ES-I3 (cell line): ENCODE measurements at regions not wholly inside any gene's neighbourhood (a gene's known extent, or its start where the extent isn't known, plus 50 kb on each side); places are given as distances from the start of the nearest gene placed in this dataset.

Source experiments
- H3K36me3 ChIP-seq: 2 replicates; pipeline ENCODE4 v1.6.1; 2013; ENCODE audit warnings: mild to moderate bottlenecking, low read length, control low read depth, moderate library complexity; ENCODE audit not compliant: insufficient read depth
- H3K4me1 ChIP-seq: 2 replicates; pipeline ENCODE4 v1.6.1; 2013; ENCODE audit warnings: mild to moderate bottlenecking, control low read depth, low read length; ENCODE audit not compliant: insufficient read depth
- H3K9ac ChIP-seq: 2 replicates; pipeline ENCODE4 v1.6.1; 2013; ENCODE audit warnings: low read depth, mild to moderate bottlenecking, low read length, moderate library complexity
- H3K9me3 ChIP-seq: 2 replicates; pipeline ENCODE4 v1.6.1; 2013; ENCODE audit warnings: mild to moderate bottlenecking, low read length, moderate library complexity; ENCODE audit not compliant: control insufficient read depth, insufficient read depth

DNA sequence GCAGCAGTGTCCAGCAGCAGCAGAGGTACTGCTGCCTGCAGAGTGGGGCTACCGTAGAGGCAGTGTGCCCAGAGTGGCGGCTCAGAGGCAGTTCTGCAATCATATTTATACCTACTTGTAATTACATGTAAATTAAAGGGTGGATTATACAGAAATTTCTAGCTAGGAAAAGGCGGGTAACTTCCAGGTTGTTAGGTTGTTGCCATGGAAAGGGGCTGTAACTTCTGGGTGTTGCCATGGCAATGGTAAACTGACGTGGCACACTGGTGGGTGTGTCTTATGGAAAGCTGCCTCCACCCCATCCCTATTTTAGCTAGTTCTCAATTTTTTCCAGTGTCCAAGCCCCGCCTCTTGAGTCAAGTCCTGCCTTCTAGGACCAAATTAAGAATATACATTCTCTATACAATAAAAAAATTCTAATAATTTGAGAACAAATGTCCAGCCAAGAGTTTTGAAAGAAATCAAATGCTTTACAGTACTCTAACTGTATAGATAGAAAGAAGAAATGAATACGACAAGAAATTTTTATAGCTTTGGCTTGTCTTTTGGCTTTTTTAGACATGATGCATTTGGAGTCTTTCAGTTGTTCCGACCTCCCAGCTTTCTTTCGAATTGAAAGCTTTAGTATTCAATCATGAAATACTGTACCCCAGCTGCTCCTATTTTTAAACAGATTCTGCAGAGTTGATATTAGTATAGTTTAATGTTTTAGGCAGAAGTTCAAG lies 816.6 kb downstream of the DIAPH3 start:
- H3K9me3 ChIP-seq = no peaks in the 10 kb centered on the region
- H3K36me3 ChIP-seq = no peaks in the 10 kb centered on the region
- no peak overlapping the region for H3K9ac ChIP-seq
- no peaks in the 10 kb centered on the region for H3K4me1 ChIP-seq

GRCh38 chr13:59348617-59349016 lies 815.1 kb downstream of the DIAPH3 start:
- no peak overlapping the region for H3K9ac ChIP-seq
- no peaks in the 10 kb centered on the region for H3K9me3 ChIP-seq
- no peaks in the 10 kb centered on the region for H3K4me1 ChIP-seq
- no peaks in the 10 kb centered on the region for H3K36me3 ChIP-seq

DNA sequence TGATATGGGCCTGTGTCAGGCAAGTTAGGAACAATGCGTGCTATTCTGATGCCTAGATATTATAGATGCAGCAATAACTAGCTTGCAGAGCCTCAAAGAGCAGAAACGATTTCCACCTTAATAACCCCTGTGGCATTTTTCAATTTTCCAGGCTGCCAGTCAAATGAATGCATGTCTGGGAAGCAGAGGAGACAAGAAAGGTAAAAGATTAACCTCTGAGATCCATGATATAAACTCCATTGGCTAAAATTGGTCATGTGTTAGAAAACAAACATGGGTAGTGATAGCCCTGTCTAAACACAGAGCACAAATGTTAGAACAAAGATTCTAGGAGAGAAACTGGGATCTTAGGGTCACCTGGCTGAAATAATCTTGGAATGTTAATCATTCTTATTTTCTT lies 811.1 kb downstream of the DIAPH3 start:
- H3K9me3 ChIP-seq = no peaks in the 10 kb centered on the region
- H3K4me1 ChIP-seq = no peaks in the 10 kb centered on the region
- no peaks in the 10 kb centered on the region for H3K36me3 ChIP-seq
- H3K9ac ChIP-seq = no peak overlapping the region

DNA sequence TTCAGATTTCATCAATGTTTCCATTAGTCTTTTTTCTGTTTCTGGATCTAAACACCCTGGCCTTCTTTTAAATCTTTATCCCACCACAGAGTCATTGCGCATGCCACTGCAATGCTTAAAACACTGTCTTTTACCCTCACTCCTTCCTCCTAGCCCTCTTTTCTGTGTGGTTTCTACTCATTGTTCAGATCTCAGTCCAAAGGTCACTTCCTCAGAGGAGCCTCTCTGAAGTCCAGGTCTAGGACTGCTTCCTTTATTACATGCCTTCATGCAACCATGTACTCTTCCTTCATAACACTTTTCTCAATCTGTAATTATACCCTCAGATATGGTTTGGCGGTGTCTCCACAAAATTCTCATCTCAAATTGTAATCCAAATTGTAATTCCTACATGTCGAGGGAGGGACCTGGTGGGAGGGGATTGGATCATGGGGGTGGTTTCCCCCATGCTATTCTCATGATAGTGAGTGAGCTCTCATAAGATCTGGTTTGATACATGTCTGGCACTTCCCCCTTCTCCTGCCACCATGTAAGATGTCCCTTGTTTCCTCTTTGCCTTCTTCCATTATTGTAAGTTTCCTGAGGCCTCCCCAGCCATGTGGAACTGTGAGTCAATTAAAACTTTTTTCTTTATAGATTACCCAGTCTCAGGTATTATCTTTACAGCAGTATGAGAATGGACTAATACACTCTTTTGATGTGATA lies 808.9 kb downstream of the DIAPH3 start:
- no peaks in the 10 kb centered on the region for H3K9me3 ChIP-seq
- H3K9ac ChIP-seq = no peak overlapping the region

DNA sequence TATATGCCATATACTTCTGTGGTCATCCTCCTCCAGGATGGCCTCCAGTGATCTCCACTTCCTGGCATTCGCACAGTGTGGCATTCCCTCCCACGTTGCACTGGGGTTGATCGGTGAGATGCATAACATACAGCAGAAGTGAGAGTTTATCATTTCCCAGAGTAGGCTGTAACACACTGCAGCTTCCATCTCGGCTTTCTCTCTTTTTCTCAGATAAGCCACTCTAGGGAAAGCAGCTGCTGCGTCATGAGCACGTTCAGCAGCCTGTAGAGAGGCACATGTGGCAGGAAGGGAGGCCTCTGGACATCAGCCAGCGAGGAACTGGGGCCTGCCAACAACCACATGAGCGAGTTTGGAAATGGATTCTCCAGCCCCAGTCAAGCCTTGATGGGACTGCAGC lies 807.1 kb downstream of the DIAPH3 start:
- Histone ChIP-seq H3K4me1 (0 out of 2 replicates have a peak, but pooled peaks cover 5% of the 10 kb centered on the region), H3K36me3 (no peaks in the 10 kb centered on the region), H3K9ac (no peak overlapping the region), H3K9me3 (no peaks in the 10 kb centered on the region)

More for the DNA sequence above, 808.9 kb downstream of the DIAPH3 start:
- 0 out of 2 replicates have a peak, but pooled peaks cover 1% of the 10 kb centered on the region for H3K4me1 ChIP-seq
- H3K36me3 ChIP-seq = no peaks in the 10 kb centered on the region

DNA sequence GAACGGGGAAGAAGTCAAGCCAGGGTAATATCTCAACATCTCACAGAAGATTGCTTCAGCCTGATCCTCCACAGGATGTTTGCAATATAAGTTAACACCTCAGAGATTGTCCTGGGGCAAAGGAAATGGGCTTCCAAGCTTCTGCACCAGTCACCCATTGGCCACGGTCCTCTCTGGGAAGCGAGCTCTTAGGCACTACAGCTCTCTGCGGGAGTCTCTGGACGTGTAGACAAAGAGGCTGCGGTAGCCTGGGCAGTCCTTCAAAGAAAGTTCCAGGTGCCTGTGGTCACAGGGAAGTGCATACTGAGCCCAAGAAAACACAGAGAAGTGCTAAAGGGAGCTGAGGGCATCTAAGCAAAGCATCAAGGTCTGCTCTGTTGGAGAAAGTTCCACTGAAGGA lies 805.7 kb downstream of the DIAPH3 start:
- Histone ChIP-seq H3K36me3 (no peaks in the 10 kb centered on the region), H3K4me1 (0 out of 2 replicates have a peak, but pooled peaks cover 5% of the 10 kb centered on the region)

GRCh38 chr13:59360108-59360507 lies 803.6 kb downstream of the DIAPH3 start:
- Histone ChIP-seq H3K36me3 (no peaks in the 10 kb centered on the region), H3K9ac (no peak overlapping the region), H3K4me1 (0 out of 2 replicates have a peak, but pooled peaks cover 5% of the 10 kb centered on the region), H3K9me3 (no peaks in the 10 kb centered on the region)

More for the DNA sequence above, 805.7 kb downstream of the DIAPH3 start:
- Histone ChIP-seq H3K9ac (no peak overlapping the region), H3K9me3 (no peaks in the 10 kb centered on the region)

DNA sequence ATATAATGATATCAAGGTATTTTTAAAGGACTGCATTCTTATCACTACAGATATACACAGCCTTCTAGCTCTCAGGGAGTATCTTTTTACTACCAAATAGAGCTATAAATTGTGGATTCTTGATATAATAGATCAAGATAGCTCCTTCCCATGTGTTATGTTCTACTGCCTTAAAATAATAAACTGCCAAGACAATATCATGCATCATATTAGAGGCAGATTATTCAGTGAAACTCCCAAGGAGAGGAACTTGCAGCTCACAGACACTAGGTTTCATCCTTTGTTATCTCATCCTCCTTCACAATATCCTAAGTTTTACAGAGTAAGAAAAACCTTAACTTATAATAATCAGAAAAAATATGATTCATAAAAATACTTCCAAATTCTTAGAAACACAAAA lies 802.8 kb downstream of the DIAPH3 start:
- Histone ChIP-seq H3K9me3 (no peaks in the 10 kb centered on the region), H3K36me3 (no peaks in the 10 kb centered on the region), H3K9ac (no peak overlapping the region), H3K4me1 (0 out of 2 replicates have a peak, but pooled peaks cover 5% of the 10 kb centered on the region)

DNA sequence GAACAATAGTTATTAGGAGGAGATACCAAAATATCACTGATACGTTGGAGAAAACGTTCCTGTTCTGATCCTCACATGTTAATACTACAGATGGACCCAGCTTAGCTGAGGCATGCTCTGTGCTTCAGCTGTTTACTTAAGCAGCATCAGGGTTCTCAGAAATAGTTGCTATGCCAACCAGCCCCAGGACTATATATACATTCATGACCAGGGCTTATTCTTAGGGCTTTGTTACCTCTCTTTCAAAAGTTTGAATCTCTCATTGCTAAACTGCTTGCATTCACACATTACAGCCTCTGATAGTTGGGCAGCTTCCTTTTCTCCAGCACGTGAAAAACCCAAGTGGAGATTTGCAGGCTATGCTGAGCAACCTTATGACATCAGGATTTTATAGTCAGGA lies 800.4 kb downstream of the DIAPH3 start:
- Histone ChIP-seq H3K9me3 (no peaks in the 10 kb centered on the region), H3K4me1 (peaks cover 5% of the 10 kb centered on the region; the same call in 1 of the 2 replicates), H3K36me3 (no peaks in the 10 kb centered on the region), H3K9ac (no peak overlapping the region)

GRCh38 chr13:59363947-59364346 lies 799.8 kb downstream of the DIAPH3 start:
- no peak overlapping the region for H3K9ac ChIP-seq
- H3K36me3 ChIP-seq = no peaks in the 10 kb centered on the region
- no peaks in the 10 kb centered on the region for H3K9me3 ChIP-seq
- peaks cover 10% of the 10 kb centered on the region; the same call in 1 of the 2 replicates for H3K4me1 ChIP-seq

DNA sequence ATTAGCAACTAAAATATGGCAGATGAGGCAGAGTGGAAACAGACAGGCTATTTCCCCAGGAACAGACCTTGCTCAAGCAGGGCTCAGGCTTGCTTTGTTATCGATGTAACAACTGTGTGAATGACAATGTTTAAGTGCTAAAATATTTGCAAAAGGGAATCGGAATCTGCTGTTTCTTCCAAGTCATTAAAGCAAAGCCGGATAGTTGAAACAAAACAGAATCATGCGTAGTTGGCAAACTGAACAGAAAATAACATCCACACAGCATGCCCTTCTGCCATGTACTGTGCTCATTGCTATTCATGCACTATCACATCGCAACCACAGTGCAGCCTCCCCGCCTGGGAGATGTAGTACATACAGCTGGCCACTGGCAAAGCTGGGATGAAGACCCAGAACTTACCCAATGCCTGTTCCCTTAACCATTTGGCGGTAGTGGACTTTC lies 799.1 kb downstream of the DIAPH3 start:
- peaks cover 10% of the 10 kb centered on the region; the same call in 1 of the 2 replicates for H3K4me1 ChIP-seq
- H3K36me3 ChIP-seq = no peaks in the 10 kb centered on the region
- no peaks in the 10 kb centered on the region for H3K9me3 ChIP-seq
- no peak overlapping the region for H3K9ac ChIP-seq

DNA sequence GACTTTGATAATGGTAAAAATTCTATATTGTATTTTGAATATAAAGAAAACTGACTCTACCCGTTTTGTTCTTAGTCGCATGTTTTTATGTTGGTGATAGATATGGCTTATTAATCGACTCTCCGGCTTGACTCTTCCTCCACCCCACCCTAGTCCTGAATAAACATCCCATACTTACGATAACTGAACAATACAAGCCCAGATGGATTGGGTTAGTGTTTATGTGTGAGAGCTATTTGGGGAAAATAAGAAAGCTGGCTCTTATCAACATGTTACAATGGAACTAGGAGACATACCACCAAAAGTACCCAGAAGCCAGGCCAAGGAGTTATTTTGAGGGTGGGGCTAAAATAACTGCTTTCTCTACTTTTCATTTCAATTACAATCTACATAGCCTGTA lies 796.3 kb downstream of the DIAPH3 start:
- Histone ChIP-seq H3K9me3 (no peaks in the 10 kb centered on the region), H3K36me3 (no peaks in the 10 kb centered on the region), H3K9ac (no peak overlapping the region), H3K4me1 (peaks cover 5% of the 10 kb centered on the region; the same call in 1 of the 2 replicates)

DNA sequence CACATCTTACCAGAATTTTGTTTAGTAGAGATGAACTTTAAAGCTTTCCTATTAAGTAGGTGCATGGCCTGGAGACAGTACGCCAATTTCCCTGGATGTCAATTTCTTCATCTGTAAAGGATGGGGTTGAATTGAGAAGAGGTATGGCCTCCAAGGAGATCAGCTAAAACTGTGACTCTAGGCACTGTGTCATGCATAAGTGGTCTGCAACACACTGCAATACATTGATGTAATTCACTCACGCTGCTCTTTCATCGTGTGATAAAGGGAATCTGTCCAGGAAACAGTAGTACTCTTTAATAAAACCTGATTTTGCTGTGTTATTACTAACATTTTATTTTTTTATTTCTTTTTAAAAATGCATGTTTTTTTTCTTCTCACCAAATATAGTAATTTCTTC lies 795.8 kb downstream of the DIAPH3 start:
- Histone ChIP-seq H3K9me3 (no peaks in the 10 kb centered on the region), H3K4me1 (peaks cover 5% of the 10 kb centered on the region; the same call in 1 of the 2 replicates), H3K36me3 (no peaks in the 10 kb centered on the region), H3K9ac (no peak overlapping the region)

- Histone ChIP-seq H3K9me3 (no peaks in the 10 kb centered on the region), H3K36me3 (no peaks in the 10 kb centered on the region), H3K4me1 (peaks cover 5% of the 10 kb centered on the region; the same call in 1 of the 2 replicates), H3K9ac (no peak overlapping the region)
Measured at GRCh38 chr13:59368693-59369092, 795.0 kb downstream of the DIAPH3 start.

GRCh38 chr13:59371229-59371628 lies 792.5 kb downstream of the DIAPH3 start:
- H3K9me3 ChIP-seq = no peaks in the 10 kb centered on the region
- no peaks in the 10 kb centered on the region for H3K36me3 ChIP-seq
- H3K4me1 ChIP-seq = peaks cover 16% of the 10 kb centered on the region; the same call in 1 of the 2 replicates
- no peak overlapping the region for H3K9ac ChIP-seq
